HG02571 (cell line): ENCODE measurements at regions not wholly inside any gene's neighbourhood (a gene's known extent, or its start where the extent isn't known, plus 50 kb on each side); places are given as distances from the start of the nearest gene placed in this dataset.
A peak's percentile ranks its signal among the peaks of the same experiment; 100 is the strongest.
"Not testable (repeated sequence)": the region's sequence is repeated elsewhere in the genome, so short reads cannot be mapped to it uniquely, and the experiment has no call there.

Experiments
- ATAC-seq: cut with Tn5 transposase; IDR thresholded peaks from one replicate; pipeline ENCODE4 v1.9.1; 2021; ENCODE audit warnings: mild to moderate bottlenecking, moderate library complexity; ENCODE audit not compliant: unreplicated experiment

DNA sequence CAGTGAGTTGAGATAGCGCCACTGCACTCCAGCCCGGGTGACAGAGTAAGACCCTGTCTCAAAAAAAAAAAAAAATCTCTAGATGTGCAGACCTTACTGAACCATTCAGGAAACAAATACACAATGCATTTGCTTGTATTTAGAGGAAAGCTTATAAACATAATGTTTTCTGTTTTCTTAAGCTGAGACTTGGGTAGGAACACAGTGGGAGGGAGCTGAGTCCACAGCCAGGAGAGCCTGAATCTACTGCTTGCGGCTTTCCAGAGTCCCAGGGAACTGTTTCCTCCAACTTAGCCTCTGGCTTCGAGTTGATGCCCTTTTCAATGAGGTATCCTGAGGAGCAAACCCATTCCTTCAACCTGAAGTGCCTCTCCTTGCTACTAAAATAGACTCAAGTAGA, 83.0 kb upstream of the PITRM1 start:
- ATAC-seq = no peak

DNA sequence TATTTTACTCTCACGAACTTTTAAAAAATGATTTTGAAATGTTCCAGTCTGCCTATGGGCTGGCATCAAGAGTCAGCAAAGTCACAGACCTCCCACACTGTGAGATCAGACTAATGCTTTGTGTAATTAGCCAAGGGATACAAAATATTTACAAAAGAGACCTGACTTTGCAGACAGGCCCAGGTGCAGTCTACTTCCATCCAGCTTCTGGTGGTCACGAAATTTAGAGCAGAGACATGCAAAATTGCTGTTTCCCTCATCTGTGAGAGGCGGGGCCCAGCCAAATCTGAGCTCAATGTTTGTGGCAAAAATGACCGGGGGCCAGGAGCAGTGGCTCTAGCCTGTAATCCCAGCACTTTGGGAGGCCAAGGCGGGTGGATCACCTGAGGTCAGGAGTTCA, 82.5 kb upstream of the PITRM1 start:
- no peak for ATAC-seq

DNA sequence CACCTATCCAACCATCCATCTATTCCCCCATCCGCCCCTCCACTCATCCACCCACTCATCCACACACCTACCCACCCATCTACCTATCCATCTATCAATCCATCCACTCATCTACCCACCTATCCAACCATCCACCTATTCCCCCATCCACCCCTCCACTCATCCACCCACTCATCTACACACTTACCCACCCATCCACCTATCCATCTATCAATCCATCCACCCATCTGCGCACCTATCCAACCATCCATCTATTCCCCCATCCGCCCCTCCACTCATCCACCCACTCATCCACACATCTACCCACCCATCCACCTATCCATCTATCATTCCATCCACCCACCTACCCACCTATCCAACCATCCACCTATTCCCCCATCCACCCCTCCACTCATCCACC, 81.4 kb upstream of the PITRM1 start:
- not testable (repeated sequence) for ATAC-seq

DNA sequence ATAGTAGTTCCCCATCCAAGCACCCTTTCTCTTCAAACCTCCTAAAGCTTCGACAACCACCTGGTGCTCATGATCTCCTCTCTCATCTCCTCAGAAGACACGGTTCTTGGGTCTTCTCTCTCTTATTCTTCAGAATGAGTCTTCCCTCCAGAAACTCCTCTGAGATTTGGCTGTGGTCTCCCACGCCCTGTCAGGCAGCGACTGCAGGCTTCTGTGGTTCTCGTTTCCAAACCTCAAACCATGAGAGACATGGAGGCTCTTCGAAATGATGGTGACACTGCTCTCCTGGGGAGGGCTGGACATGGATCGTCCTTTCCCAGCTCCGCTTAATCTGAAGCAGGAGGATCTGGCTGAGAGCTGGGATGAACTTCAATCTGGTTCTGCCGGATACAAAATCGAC, 78.6 kb upstream of the PITRM1 start:
- no peak for ATAC-seq

DNA sequence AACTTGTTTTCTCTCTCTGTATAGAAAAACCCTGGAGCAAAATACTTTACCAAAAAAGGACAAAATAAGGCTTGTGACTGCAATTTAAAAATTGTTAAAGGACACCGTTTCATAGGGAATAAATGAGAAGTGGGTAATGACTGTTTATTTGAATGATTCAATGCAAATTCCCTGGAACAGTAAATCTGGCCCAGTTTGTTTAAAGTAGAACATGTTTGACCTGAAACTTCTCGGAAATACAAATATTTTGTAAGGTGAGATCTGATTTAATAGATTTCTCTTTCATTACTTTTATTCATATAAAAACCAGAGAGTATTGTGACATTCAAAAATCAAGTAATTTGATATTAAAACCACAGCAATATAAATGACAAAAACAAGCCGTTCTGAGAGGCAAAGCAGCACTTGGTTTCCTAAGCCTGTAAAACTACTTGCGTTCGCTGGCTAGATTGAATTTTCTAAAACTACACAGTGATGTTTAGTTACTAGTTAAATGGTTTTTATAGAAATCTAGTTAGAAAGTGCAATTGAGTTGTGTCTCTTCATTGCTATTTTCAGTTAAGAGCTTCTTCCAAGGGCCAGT, 76.8 kb upstream of the PITRM1 start:
- no peak for ATAC-seq

DNA sequence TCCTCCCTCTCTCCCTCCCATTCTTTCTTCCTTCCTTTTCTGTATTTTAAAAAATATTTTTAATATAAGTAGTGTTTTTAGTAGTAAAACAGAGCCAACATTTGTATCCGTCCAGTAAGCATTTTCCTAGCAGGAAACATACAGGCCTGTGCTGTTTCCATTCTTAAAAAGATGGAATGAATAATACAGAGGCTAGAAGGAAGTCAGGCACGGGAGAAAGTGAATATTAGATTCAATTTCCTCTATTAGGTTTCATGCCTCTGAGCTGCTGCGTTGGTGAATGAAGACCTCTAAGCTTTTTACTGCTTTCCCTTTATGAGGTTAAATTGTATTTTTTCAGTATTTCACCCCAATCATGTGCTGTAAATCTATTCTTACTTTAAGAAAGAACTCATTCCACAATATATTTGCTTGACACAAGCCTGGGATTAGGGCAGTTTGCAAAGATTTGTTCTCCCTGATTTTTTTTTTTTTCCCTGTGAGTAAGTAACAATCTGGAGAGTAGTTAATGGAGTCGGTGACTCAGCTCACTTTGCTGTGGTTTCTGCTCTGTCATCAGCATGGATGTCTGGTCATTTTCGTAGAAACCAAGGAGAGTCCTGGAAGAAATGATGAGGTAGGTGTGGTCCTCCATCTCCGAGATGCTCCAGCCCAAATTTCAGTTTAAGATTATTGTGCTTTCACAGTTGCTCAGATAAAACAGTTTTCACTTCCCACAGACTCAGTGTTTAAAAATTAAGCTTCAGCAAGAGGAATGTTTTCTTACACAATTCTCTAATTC, 76.1 kb upstream of the PITRM1 start:
- no peak for ATAC-seq

DNA sequence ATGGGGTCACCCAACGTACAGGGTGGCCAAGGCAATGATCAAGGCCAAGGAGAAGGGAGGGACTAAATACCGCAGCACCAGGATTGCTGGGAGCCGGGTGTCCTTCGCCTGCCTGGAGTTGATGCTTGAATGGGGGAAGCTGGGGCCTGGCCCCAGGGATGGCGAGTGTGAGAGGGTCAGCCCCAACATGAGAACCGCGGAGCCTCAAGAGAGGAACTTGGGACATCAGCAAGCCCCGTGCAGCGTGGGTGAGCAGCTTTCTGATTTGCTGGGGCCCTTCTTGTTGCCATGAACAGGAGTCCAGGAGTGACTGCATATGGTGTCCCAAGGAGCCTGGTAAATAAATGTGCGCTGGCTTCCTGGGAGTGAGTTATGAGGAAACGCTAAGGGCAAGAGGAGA, 72.8 kb upstream of the PITRM1 start:
- ATAC-seq = no peak

DNA sequence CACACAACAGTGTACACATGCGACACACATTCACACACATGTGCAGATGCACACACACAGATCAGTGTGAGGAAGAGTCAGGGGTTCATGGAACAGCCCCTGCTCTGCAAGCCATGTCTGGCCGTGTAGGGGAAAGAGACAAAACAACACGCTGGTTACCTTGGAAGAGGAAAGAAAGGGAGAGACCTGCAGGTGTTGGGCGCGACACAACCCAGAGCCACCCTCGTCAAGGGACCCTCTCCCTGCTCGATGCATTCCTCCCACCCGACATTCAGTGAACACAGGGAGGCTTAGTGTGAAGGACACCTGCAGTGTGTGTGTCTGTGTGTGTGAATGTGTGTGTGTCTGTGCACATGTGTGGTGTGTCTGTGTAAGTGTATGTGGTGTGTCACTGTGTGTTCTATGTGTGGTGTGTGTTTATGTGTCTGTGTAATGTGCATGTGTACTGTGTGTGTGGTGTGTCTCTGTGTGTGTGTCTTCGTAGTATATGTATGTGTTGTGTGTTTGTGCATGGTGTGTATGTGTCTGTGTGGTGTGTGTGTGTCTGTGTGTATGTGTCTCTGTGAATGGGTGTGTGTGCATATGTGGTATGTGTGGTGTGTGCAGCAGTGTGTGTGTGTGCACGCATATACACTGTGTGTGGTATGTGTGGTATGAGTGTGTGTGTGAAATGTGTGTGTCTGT, 69.5 kb upstream of the PITRM1 start:
- no peak for ATAC-seq

DNA sequence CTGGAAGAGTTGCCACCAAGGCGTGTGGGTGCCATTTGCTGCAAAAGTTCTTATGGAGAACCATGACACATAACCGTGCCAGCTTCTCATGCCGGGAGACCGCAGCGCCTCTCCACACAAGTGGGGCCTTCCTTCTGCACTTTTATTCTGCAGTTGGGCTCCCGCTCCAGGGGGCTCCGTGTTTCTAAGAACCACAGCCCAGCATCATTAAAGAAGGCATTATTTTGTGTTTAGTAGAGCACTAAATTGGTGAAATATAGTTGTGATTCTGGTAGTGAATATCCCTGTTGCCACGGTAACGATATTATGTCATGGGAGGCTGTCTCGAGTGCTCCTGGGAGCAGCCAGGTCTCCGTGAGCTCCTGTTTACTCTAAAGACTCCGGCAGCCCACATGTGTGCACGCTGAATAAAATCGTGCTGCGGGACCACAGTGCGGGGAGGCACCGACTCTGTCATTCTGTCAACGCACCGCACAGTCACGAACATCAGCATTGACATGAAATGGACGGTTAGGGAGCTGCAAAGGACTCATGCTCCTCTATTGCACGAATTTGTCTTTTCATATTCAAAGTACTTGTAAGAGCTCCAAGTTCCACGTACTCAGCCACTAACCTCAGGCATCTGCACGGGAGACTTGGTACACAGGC, 68.8 kb upstream of the PITRM1 start:
- ATAC-seq = no peak

DNA sequence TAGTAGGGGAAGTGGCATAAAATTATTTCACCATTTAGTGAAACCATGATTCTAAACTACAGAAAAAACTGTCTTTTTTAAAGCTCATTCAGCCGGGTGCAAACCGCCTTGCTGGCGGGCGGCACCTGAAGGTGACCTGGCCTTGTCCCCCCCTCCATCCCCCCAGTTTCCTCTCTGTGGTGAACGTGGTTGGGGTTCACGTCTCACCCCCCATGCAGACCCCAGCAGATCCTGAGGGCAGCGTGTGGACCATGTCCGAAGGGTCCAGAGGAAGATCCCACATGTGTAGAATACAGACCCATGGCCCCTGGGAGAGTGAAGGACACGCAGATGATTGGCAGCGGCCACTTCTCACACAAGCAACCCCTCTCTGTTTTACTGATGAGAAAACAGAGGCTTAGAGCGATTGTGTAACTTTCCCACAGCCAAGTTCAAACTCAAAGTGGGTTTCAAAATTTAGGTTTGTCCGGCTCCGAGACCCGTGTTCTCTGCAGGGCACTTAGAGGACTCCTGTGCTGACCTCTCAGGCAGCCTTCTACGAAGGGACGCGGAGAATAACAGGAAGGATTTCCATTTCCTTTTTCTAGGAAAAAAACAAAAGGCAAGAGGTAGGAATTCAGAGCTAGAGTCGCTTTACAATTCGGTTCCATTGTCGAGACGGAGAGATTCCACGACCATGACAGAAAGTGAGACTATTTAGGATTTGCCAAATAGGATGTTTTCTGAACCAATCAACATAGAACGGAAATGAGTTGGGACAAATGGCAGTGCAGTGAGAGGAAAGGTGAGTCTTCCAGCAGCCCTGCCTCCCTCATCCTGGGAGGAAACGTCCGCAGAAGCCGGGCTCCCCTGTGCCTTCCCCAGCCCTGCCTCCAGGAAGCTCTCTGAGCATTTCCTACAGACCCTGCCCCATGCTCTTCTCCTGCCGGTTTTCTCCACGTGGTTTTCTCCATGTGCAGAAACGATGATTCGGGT, 67.6 kb upstream of the PITRM1 start:
- no peak for ATAC-seq

DNA sequence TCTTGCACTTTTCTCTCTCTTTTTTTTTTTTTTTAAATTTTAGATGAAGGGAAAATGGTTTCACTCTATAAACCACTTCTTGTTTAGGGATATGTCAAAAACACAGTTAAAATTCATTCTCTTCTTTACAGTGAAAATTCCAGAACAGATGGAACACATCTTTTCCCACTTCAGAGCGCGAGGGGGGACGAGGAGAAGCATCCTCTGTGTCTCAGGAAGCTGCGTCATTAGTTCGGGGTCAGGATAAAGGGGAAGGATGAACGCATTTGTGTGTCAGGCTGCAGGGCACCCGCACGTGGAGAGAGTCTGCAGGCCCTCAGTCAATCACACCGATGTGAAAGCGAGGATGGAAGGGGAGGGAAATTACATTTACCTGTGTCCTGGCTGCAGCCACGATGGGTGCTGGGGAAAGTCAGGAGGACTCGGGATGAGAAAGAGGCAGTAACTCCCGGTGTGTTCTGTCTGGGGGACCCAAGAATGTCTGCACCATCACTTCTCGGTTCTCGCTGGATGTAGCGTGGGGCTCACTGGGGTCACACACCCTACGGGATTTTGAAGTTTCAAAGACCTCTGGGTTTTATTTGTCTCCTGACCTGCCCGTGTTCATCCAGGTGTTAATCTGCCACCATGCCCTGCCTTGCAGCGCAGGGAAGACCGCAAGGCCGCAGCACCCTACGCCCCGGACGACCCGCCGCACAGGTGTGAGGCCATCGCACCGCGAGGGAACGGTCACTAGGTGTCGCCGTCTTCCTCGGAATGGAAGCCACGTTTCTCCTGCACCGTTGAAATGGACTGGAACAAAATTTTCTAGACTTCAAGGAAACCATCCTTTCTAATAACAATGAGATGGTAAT, 66.7 kb upstream of the PITRM1 start:
- ATAC-seq = peak; percentile 51

DNA sequence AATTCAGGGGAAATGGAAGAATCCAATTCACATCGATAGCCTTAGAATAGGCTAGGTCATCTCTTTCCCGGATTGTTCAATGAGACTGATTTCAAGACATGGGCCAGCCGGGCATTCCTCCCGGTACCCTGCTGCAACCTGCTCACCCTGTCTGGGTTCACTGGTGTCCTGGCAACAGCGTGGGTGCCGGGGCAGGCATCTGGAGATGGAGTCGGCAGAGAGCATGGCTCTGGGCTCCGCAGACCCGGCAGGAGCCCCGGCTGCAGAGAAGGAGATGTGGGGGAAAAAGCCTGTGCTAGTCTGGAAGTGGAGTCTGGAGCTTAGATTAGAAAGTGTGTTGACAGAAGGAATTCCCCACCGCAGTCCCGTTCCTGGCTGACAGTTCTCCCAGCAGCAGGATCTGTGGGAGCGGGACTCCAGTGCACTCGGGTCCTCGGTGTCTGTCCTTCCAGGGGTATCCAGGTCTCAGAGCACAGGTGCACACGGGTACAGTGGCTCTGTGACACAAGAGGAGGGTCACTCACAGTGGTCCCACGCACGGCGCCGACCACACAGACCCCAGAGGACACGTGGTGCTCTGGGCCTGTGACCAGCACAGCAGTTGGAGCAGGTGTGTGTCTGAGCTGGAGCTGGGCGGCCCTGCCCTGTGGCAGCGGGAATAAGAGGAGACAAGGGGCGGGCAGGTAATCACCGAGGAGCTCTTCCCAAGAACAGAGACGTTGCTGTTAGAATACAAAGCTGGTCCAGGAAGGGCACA, 65.7 kb upstream of the PITRM1 start:
- ATAC-seq = no peak

DNA sequence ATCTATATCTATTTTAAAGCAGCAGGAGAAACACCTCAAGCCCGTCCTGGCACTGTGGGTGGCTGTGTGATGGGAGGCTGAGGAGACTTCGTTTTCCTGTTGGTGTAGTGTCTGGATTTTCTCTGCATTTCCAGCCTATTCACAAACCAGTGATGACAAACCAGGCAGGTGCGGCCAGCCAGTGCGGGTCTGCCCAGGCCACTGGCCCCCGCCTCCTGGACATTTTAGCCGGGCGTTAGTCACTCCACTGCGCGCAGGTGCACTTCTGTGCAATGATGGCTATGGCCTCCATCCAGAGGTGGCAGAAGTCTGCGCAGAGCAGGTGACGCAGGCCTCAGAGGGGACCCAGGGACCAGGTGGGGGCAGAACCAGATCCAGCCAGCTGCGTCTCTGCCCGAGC, 64.9 kb upstream of the PITRM1 start:
- no peak for ATAC-seq

DNA sequence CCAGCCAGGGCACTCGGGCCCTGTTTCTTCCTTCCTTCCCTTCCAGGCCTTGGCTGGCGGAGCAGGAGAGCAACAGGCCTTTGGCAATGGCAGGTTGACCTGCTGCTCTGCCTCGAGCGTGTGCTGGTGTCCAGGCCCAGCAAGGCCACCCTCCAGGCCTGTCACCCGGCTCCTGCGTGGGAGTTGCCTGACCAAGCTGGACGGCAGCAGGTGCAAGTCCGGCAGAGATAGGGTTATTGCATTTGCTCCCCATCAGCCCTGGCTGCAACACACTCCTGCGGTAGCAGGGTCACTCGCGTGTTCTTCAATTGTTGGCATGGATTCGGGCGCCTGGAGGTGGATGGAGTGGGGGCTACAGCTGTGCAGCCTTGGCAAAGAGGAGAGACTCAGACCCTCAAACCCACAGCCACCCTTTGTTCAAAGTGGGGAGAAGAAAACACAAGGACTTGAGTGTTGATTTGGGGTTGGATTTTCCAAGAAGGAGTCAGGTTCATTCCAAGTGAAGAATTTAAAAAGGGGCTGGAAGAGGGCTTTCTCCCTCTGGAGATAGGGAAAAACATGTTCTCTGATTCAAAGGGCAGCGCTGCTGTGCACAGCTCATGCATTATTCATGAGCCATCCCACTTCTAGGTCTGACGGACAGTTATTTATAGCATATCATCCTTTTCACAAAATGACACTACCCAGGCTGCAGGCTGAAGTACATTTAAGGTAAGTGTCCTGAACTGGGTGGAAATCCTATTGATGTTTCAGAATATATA, 64.2 kb upstream of the PITRM1 start:
- ATAC-seq = no peak

DNA sequence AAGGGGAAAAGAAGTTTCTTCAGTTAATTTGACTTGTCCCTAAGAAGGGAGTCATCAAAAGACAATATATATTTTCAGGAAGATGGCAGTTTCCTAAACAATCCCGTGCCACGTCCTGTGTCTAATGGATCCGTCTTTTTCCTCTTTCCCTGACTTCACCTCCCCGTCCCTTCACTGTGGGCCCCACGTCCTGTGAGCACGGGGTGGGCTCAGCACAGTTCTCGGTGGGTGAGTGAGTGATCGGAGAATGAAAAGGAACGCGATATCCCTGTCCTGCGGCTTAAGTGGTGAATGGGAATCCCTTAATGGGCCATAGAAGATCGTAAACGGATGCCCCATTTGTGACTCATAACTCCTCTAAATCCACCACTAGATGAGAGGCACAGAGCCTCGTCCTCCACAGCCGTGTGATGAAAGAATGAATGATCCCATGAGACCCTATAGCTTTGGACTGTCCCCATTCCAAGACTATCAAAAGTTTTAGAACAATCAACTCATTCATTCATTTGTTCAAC, 63.5 kb upstream of the PITRM1 start:
- ATAC-seq = no peak

DNA sequence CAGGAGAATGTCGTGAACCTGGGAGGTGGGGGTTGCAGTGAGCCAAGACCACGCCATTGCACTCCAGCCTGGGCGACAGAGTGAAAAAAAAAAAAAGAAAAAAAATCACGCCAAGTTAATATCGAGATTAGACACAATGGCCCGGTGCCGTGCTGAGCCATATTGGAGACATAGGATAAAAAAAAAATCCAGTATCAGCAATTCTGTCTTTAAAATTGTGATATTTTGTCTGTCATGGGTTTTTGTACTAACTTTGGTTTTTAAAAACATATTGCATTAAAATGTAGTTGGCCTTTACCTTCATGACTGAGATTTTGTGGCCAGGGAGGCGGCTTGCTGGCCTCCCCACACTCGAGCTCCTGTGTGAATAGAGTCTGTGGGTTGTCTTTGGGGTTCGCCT, 62.8 kb upstream of the PITRM1 start:
- ATAC-seq = no peak

DNA sequence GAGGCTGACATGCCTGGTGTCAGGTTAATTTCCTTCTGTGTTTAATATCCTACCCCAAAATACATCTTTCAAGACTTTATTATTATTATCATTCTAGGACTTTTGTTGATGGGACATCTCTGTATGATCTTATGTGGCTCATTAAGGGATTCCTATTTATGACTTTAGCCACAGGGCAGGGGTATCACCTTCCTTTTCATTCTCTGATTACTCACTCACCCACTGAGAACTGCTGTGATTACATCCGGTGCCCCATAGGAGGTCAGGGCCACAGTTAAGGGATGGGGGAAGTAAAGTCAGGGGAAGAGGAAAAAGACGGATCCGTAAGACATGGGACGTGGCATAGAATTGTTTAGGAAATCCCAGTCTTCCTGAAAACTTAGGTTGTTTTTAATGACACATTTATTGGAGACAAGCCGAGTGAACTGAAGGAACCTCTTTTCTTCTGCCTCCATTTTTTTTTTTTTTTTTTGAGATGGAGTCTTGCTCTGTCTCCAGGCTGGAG, 61.0 kb upstream of the PITRM1 start:
- no peak for ATAC-seq
